Kidney epithelial cell (primary cell): ENCODE measurements at regions not wholly inside any gene's neighbourhood (a gene's known extent, or its start where the extent isn't known, plus 50 kb on each side); places are given as distances from the start of the nearest gene placed in this dataset.

ENCODE experiments used
- DNase-seq: peaks from one replicate; pipeline ENCODE4 v3.0.0-alpha.2; 2010; ENCODE audit warnings: low read depth
- H3K27me3 ChIP-seq: 2 replicates; pipeline ENCODE4 v1.6.0; 2011; ENCODE audit warnings: low read length; ENCODE audit not compliant: control insufficient read depth, insufficient read depth
- H3K36me3 ChIP-seq: 2 replicates; pipeline ENCODE4 v1.5.1; 2011; ENCODE audit warnings: low read length; ENCODE audit not compliant: control insufficient read depth, insufficient read depth
- H3K4me3 ChIP-seq: 2 replicates; pipeline ENCODE4 v1.5.1; 2011; ENCODE audit warnings: low read depth, mild to moderate bottlenecking, control low read depth, low read length
- CTCF ChIP-seq: IDR thresholded peaks from 2 replicates; pipeline ENCODE4 v1.5.1; 2011; ENCODE audit warnings: mild to moderate bottlenecking, moderate library complexity, low read length, control low read depth, inconsistent platforms; ENCODE audit not compliant: insufficient read depth, poor library complexity, severe bottlenecking

DNA sequence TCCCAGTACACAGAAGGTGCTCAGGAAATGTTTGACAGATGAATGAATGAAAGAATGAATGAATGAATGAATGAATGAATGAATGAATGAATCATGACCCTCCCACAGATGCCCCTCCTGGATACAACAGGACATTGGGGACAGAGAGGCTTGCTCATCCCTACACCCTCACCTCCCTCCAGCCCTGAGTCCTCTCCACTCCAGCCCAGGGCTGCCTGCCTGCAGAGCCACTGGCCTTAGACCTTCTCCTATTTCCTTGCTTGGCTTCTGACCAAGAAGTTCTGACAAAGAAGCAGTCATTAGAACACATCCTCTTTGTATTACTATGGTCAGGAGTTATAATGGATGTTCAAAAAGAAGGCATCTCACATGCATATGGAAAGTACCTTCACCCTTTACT lies 240.7 kb upstream of the DAPK1 start:
- no peak for TF ChIP-seq CTCF
- H3K27me3 ChIP-seq = peaks cover 2% of the 10 kb centered on the region
- no peak for DNase-seq
- H3K36me3 ChIP-seq = no peaks in the 10 kb centered on the region
- no peak overlapping the region for H3K4me3 ChIP-seq

GRCh38 chr9:87259543-87260518 lies 237.8 kb upstream of the DAPK1 start:
- no peak for TF ChIP-seq CTCF
- Histone ChIP-seq H3K36me3 (no peaks in the 10 kb centered on the region), H3K27me3 (peaks cover 2% of the 10 kb centered on the region), H3K4me3 (no peak overlapping the region)
- DNase-seq = no peak

- no peak for DNase-seq
Measured at GRCh38 chr9:87263291-87263690, 234.4 kb upstream of the DAPK1 start.

GRCh38 chr9:87266697-87267096 lies 231.0 kb upstream of the DAPK1 start:
- Histone ChIP-seq H3K27me3 (no peaks in the 10 kb centered on the region), H3K36me3 (no peaks in the 10 kb centered on the region), H3K4me3 (no peak overlapping the region)
- no peak for TF ChIP-seq CTCF
- DNase-seq = no peak

More at GRCh38 chr9:87263291-87263690, 234.4 kb upstream of the DAPK1 start:
- H3K4me3 ChIP-seq = no peak overlapping the region
- TF ChIP-seq CTCF = no peak
- no peaks in the 10 kb centered on the region for H3K36me3 ChIP-seq
- H3K27me3 ChIP-seq = no peaks in the 10 kb centered on the region

DNA sequence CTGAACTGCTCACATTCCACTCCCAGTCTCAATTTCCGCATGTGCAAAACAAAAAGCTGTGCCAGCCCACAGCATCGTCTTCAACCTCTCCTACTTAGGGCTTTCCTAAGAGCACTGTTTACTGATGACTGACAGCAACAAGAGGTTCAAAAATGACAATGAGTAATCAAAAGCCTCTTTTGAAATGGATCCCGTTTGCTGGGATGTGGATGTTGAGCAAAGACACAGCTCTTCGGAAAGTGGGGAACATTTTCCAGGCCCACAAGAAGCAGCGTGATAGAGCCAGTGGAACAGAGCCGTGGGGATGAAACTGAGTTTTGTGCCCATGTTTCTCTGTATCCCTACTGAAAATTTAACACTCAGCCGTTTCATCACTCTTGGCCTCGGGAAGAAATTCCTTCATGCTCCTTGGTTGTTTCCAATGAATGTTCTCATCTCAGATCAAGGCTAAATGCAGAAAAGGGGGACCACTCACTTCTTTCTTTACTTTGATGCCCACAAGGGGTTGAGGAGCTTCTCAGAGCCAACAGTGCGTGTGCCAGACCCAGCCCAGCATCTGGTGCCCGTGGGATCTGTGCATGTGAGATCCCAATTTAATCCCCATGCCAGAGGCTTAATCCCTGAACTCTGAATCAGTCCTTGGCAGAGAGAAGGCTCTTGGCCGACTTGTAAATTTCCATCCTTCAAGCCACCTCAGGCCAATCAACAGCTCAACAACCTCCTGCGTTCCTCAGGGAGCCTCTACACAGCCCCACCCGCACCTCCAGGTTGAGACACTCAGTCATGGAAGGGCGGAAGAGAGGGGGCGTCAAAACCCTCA lies 230.2 kb upstream of the DAPK1 start:
- Histone ChIP-seq H3K4me3 (no peak overlapping the region), H3K27me3 (no peaks in the 10 kb centered on the region), H3K36me3 (no peaks in the 10 kb centered on the region)
- no peak for TF ChIP-seq CTCF
- no peak for DNase-seq
